OCI-LY7 (cell line): ENCODE measurements at regions not wholly inside any gene's neighbourhood (a gene's known extent, or its start where the extent isn't known, plus 50 kb on each side); places are given as distances from the start of the nearest gene placed in this dataset.

ENCODE experiments used
- CTCF ChIP-seq: fragments of 200-600 bp; sonication (generic); conservative IDR thresholded peaks from 2 replicates; pipeline ENCODE4 v1.5.1; 2014; ENCODE audit warnings: mild to moderate bottlenecking, antibody characterized with exemption, low read length, moderate library complexity, mixed read lengths
- EZH2phosphoT487 ChIP-seq: fragments of 200-600 bp; sonication (generic); IDR thresholded peaks from 2 replicates; pipeline ENCODE4 v1.6.1; 2018; ENCODE audit warnings: low read depth, borderline replicate concordance, mild to moderate bottlenecking, mixed run types, antibody characterized with exemption, low read length, moderate library complexity, mixed read lengths

GRCh38 chr4:103305355-103305754 is 107.2 kb upstream of the CENPE start:
- TF ChIP-seq CTCF (no peak), EZH2phosphoT487 (no peak)
